GM12872 (cell line): ENCODE measurements at regions not wholly inside any gene's neighbourhood (a gene's known extent, or its start where the extent isn't known, plus 50 kb on each side); places are given as distances from the start of the nearest gene placed in this dataset.

ENCODE experiments used
- CTCF ChIP-seq: IDR thresholded peaks from 3 replicates; pipeline ENCODE4 v1.5.1; 2011; ENCODE audit warnings: low read depth, mild to moderate bottlenecking, low read length, moderate library complexity; ENCODE audit not compliant: insufficient read depth

DNA sequence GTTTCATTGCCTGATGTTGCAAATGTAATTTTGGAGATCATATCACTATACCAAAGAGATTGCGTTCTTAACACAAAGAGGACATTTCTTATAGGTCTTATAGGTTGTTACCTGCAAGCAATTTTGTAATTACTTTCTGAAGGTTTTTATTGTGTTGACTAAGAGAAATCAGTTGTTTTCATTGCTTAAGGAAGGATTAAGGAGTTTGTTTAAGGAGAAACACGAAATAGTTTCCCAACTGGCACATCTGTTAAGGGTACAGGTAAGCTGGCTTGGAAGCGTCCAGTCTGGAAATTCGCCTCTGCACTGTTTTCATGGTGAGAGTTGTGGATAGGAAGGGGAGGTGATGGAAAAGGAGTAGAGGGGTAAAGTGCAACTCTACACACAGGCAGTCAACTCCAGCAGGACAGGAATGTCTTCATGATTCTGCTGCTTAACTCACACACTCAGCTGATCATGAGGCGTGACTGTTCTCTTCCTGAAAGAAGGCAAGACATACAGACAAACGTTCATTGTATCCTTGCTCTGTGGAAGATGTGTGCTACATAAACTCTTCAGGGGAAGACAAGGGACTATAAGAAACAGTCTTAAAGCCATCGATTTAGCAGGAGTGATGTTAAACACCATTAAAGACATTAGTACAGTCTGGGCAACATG is 61.4 kb upstream of the ACSL3 start:
- TF ChIP-seq CTCF = no peak

- TF ChIP-seq CTCF = no peak
Observed at GRCh38 chr2:222802514-222803196, 58.2 kb upstream of the ACSL3 start.

- TF ChIP-seq CTCF = no peak
Observed at GRCh38 chr2:222804351-222804750, 56.5 kb upstream of the ACSL3 start.

DNA sequence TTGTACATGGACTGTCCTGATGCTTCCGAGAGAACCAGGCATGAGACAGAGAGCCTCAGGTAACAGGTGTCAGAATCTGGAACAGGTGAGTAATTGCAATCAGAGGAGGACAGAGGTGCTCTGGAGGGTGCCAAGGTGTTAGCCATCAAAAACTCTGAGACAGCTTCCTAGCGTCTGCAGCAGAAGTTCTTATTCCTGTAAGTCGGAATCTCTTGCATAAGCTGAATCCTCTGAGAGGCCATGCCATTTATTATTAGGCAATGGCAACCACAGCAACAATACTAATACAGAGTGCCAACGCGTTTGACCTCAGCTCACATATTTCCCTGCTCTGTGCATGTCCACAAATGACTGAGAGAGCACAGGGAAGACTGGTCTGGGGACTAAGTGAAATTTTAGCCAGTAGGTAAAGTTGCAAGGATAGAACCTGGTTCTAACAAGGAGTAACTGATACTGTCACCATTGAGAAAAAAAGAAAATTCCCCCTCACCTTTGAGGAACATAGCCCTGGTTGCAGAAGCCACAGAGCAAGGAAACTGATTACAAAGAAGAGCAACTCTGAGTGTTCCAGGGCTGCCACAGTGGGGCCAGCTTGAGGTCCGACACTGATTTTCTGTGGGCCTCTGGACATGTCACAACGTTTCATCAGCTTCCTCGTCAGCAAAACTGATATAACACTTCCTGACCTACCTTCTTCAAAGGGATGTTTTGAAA is 55.1 kb upstream of the ACSL3 start:
- no peak for TF ChIP-seq CTCF

DNA sequence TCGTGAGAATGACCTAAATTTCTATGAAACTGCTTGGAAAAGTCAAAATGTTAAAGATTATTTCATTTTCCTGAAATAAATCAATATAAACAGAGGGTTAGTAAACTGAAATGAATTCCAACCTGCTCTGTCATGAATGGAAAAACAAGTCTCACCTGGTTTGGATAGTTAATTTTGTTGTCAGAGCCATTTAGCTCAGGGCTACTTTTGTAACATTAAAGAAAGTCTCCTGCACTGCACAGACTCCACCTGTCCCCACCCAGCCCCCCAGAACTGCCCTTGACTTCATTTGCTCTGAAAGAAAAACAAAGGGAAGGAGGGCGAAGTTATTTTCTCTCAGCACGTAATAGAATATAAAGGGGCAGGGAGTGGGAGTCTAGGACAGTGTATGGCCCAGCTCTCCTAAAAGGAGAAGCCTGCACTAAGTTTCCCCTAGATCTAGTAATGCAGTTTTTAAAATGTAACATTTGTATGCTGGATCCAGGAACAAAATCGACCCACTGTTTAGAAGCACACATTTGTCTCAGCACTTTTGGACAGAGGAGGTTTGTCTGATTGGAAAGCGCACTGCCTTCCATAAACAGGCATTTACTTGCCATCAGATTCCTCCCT is 54.2 kb upstream of the ACSL3 start:
- TF ChIP-seq CTCF = no peak

- no peak for TF ChIP-seq CTCF
Observed at GRCh38 chr2:222807431-222807830, 53.4 kb upstream of the ACSL3 start.

DNA sequence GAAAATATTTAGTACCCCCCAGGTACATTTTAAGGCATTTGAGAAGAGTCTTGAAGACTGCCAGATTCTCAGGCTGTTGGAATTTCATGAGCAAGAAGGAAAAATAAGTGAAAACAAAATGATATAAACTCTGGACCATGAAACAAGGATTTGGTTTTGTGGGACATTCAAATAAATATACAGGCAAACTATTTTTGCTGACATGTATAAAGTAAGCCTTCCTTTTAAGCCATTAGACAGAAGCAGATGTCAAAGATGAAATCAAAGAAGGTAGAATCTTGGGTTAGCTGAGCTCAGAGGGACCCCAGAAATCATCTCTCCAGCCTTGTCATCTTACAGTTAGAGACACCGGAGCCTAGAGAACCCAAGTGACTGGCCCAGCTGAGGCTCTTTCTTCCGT is 51.3 kb upstream of the ACSL3 start:
- no peak for TF ChIP-seq CTCF
